HG02840 (cell line): ENCODE measurements at regions not wholly inside any gene's neighbourhood (a gene's known extent, or its start where the extent isn't known, plus 50 kb on each side); places are given as distances from the start of the nearest gene placed in this dataset.
"Not testable (repeated sequence)": the region's sequence is repeated elsewhere in the genome, so short reads cannot be mapped to it uniquely, and the experiment has no call there.

Experiments
- ATAC-seq: cut with Tn5 transposase; IDR thresholded peaks from one replicate; pipeline ENCODE4 v1.9.1; 2021; ENCODE audit warnings: mild to moderate bottlenecking, moderate library complexity, moderate number of reproducible peaks; ENCODE audit not compliant: unreplicated experiment, low FRiP score

- ATAC-seq: not testable (repeated sequence)
Observed at GRCh38 chr7:116410694-116411093, 88.8 kb upstream of the CAV2 start.

- ATAC-seq: no peak
Observed at GRCh38 chr7:116417593-116418345, 81.8 kb upstream of the CAV2 start.

- no peak for ATAC-seq
Observed at GRCh38 chr7:116418524-116418923, 81.0 kb upstream of the CAV2 start.

GRCh38 chr7:116420003-116420402 is 79.5 kb upstream of the CAV2 start:
- ATAC-seq: no peak

- no peak for ATAC-seq
Observed at GRCh38 chr7:116421298-116421697, 78.2 kb upstream of the CAV2 start.

- no peak for ATAC-seq
Observed at GRCh38 chr7:116422683-116423082, 76.9 kb upstream of the CAV2 start.

- no peak for ATAC-seq
Observed at GRCh38 chr7:116423499-116423898, 76.0 kb upstream of the CAV2 start.

- ATAC-seq: no peak
Observed at GRCh38 chr7:116425647-116426209, 73.8 kb upstream of the CAV2 start.

- ATAC-seq: no peak
Observed at GRCh38 chr7:116426428-116427156, 72.9 kb upstream of the CAV2 start.

GRCh38 chr7:116429986-116430619 is 69.4 kb upstream of the CAV2 start:
- ATAC-seq: no peak

- ATAC-seq: no peak
Observed at GRCh38 chr7:116431787-116432526, 67.6 kb upstream of the CAV2 start.

GRCh38 chr7:116432527-116432916 is 67.0 kb upstream of the CAV2 start:
- ATAC-seq: no peak

GRCh38 chr7:116433246-116433645 is 66.3 kb upstream of the CAV2 start:
- ATAC-seq: no peak

GRCh38 chr7:116434820-116435341 is 64.7 kb upstream of the CAV2 start:
- ATAC-seq: no peak

- no peak for ATAC-seq
Observed at GRCh38 chr7:116436305-116436826, 63.2 kb upstream of the CAV2 start.

- no peak for ATAC-seq
Observed at GRCh38 chr7:116438267-116438666, 61.3 kb upstream of the CAV2 start.

- no peak for ATAC-seq
Observed at GRCh38 chr7:116439005-116439404, 60.5 kb upstream of the CAV2 start.

- ATAC-seq: no peak
Observed at GRCh38 chr7:116439841-116440549, 59.5 kb upstream of the CAV2 start.

GRCh38 chr7:116441534-116441933 is 58.0 kb upstream of the CAV2 start:
- ATAC-seq: no peak
